ENCODE measurements at regions not wholly inside any gene's neighbourhood (a gene's known extent, or its start where the extent isn't known, plus 50 kb on each side); places are given as distances from the start of the nearest gene placed in this dataset.
"Not testable (repeated sequence)": the region's sequence is repeated elsewhere in the genome, so short reads cannot be mapped to it uniquely, and the experiment has no call there.

DNA sequence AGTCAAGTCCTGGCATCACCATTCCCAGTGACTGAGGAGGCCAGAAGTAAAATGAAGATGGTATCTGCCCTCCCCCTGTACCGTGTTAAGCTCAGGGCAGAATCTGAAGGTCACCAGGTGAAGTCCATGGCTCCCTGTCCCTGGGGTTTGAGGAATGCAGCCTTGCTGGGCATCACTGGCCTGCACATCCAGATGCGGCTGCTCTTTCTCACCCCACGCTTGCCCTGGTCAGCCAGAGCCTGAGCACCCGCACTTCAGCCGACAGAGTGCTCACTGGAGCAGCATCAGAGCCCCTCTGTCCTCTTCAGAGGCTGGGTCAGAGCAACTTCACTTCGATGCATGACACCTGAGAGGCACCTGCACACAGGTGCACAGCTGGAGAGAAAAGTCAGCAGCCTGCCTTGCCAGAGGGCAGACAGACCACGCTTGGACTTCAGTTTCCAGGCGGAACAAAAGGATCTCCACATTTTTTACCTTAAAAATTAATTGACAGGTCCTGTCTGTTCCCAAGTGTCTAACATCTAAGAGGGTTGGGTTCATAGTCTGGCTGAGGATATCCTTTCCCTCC is 267.3 kb downstream of the ANAPC1 start:
- no peak for DNase-seq (ENCODE audit: low spot score)

DNA sequence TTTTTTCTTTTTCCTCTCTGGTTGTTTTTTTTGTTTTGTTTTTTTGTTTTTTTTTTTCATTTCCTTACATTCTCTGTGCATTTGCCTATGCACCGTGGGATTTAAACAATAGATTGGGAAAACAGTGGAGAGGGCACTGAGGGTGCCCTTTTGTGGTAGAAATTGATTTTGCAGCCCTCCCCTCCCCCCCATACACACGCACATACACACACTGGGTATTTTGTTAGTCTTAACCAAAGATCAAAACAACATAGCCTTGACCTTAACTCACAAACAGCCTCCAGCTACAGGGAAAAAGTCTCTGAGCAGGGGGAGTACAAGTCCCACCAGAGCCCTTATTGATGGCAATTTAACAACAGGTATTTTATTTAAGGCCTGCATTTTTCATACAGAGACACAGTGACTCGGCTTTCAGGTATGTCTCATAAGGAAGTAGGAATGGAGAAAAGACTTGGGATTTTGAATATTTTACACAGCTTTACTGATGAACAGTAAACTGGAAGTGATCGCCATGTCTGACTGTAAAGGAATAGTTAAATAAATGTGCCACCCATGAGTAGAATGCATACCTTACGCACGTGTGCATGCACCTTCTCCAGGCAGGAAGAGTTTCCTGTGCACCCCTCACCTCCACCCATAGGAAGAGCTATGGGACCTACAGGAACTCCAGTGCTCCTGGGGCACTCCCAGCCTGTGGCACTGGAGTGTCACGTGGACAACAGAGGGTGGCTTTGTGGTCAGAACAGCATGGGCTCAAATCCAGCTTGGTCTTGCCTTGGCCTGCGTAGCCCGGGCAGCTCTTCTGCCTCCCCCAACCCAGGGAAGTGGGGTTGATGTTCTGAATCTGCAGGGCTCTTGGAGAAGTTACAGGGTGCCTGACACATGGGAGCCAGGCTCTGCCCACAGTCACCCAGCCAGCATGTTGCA is 266.4 kb downstream of the ANAPC1 start:
- no peak for DNase-seq (ENCODE audit: low spot score)

- DNase-seq (ENCODE audit: low spot score) = no peak
Measured at GRCh38 chr2:111618226-111618977, 265.6 kb downstream of the ANAPC1 start.

- DNase-seq (ENCODE audit: low spot score) = no peak
Measured at GRCh38 chr2:111618978-111619902, 264.8 kb downstream of the ANAPC1 start.

DNA sequence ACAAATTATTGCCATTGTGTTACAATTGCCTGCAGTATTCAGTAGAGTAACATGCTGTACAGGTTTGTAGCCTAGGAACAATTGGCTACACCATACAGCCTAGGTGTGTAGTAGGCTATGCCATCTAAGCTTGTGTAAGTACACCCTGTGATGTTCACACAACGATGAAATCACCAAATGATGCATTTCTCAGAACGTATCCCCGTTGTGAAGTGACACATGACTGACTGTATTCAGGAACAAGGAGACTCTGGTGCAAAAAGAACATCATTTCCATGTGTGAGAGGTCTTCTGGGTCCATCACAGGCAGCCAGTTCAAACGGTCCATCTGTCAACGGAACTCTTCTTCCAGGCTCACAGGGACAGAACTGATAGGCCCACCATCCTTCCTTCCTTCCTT is 263.7 kb downstream of the ANAPC1 start:
- no peak for DNase-seq (ENCODE audit: low spot score)

DNA sequence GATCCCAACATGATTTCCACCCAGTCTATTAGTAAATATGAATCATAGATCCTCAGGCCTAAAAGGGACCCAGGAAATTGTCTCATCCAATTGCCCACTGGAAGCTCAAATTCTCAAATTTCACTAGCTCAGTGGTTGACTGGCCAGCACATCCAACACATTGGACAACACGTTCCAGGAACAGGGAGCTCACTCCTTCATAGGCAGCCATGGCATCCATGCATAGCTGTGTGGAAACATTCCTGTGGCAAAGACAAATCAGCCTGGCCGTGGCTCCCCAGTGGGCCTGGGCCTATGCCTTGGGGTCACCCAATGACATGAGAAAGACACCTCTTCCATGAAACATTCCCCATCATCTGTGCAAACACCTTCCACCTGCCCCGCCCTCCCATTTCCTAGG is 261.1 kb downstream of the ANAPC1 start:
- no peak for DNase-seq (ENCODE audit: low spot score)

DNA sequence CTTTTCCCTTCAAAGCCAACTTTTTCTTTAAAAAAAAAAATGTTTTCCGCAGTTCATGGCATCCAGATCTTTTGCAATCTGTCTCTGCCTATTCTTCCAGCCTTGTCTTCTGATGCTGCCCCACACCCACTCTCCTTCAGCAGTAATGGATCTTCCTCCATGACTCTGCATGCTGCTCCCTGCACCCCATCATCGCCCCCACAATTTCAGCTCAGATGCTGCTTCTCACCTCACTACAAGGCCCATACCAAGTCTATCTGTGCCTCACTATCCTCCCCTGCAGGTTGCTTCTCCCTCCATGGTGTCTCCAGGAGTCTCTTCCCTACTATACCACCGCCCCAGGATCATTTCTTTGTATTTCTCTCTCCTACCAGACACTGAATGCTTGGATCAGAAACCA is 260.6 kb downstream of the ANAPC1 start:
- DNase-seq (ENCODE audit: low spot score) = no peak

GRCh38 chr2:111624411-111625156 is 259.4 kb downstream of the ANAPC1 start:
- DNase-seq (ENCODE audit: low spot score) = no peak

GRCh38 chr2:111625157-111625537 is 258.8 kb downstream of the ANAPC1 start:
- DNase-seq (ENCODE audit: low spot score) = not testable (repeated sequence)

- DNase-seq (ENCODE audit: low spot score) = no peak
Measured at GRCh38 chr2:111626037-111626864, 257.7 kb downstream of the ANAPC1 start.

DNA sequence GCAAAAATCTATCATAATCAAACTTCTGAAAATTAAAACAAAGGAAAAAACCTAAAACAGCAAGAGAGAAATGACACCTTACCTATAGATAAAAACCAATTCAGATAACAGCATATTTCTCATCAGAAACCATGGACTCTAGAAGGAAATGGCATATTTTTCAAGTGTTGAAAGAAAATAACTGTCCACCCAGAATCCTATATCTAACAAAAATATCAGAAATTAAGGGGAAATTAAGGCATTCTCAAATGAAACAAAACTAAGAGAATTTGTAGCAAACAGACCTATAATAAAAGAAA is 257.2 kb downstream of the ANAPC1 start:
- no peak for DNase-seq (ENCODE audit: low spot score)

- DNase-seq (ENCODE audit: low spot score) = no peak
Measured at GRCh38 chr2:111627256-111627655, 256.7 kb downstream of the ANAPC1 start.

DNA sequence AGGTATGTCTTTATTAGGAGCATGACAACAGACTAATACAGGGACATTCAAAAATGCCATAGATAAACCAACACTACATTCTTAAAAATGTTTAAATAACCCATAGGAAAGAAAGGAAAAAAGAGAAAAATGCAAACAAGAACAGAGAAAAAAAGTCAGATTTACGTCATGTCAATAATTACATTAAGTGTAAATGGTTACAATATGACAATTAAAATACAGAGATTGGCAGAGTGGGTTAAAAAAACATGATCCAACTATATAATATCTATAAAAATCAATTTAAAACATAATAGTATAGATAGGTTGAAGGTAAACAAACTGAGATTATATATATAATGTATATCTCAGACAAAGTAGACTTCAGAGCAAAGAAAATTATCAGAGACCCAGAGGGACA is 255.8 kb downstream of the ANAPC1 start:
- no peak for DNase-seq (ENCODE audit: low spot score)

GRCh38 chr2:111629983-111630382 is 254.0 kb downstream of the ANAPC1 start:
- DNase-seq (ENCODE audit: low spot score) = no peak

DNA sequence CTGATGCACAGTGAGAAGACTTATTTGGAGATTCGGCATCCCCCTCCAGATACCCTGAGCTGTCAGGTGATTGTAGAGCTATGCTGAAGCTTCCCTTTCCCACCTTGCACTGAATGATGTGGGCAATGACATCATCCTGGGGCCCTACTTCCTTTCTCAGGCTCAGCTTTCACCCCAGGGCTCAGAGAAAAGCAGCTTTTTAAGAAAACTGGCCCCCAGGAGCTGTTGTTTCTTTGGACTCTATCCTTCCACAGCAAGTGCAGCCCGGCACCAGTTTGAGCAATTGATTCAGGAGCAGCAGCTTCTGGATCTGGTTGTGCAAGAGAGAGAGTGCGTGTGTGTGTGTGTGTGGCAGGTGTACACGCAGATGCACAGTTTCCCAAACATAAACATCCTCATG is 251.3 kb downstream of the ANAPC1 start:
- DNase-seq (ENCODE audit: low spot score) = no peak

DNA sequence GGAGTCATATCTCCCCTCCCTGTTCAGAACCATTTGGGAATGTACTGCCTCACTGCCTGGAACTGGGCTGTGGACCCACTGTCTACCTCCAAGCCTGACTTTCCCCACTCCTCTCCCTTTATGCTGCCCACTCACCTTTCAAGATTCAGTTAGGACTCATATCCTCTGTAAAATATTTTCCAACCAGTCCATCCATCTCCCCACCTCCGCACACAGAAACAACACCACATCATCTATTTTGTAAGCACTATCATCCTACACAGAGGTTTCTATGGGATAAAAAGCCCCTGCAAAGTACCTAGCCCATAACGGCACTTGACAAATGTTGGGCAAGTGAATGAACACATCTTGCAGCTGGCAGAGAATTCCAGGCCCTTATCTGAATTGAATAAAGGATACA is 250.8 kb downstream of the ANAPC1 start:
- DNase-seq (ENCODE audit: low spot score) = no peak

GRCh38 chr2:111633643-111634042 is 250.3 kb downstream of the ANAPC1 start:
- DNase-seq (ENCODE audit: low spot score) = no peak

GRCh38 chr2:111634050-111634794 is 249.8 kb downstream of the ANAPC1 start:
- DNase-seq (ENCODE audit: low spot score) = no peak

DNA sequence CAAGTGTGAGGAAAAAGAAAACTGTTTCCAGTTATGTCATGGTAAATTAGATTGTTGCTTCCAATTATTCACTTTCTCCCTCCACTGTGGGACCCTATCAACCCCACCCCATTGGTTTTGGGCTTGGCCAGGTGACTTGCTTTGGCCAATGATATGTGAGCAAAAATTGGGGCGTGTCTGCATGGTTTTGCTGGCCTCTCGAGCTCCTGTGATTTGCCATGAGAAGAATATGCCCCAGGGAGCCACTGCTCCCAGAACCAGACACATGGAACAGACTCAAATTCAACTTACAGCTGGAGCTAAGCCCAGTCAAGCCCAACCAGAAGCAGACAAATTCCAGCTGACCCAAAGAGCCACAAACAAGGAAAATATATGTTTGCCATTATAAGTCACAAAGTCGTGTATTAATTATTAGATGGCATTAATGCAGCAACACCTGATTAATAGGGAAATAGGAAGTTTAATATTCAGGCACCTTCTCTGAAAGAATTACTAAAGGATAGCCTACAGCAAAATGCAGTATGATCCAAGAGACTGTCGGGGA is 248.9 kb downstream of the ANAPC1 start:
- peak; percentile 40 for DNase-seq (ENCODE audit: low spot score)

Measured in SK-N-DZ (cell line).